GM18499 (cell line): ENCODE measurements at regions not wholly inside any gene's neighbourhood (a gene's known extent, or its start where the extent isn't known, plus 50 kb on each side); places are given as distances from the start of the nearest gene placed in this dataset.
"Not testable (repeated sequence)": the region's sequence is repeated elsewhere in the genome, so short reads cannot be mapped to it uniquely, and the experiment has no call there.

Experiments
- ATAC-seq: cut with Tn5 transposase; IDR thresholded peaks from one replicate; pipeline ENCODE4 v1.9.1; 2021; ENCODE audit warnings: moderate number of reproducible peaks; ENCODE audit not compliant: insufficient read depth, unreplicated experiment

GRCh38 chr9:19914044-19914443 is 125.2 kb upstream of the SLC24A2 start:
- no peak for ATAC-seq

- no peak for ATAC-seq
These were observed 124.3 kb upstream of the SLC24A2 start for GRCh38 chr9:19913151-19913550.

- no peak for ATAC-seq
These were observed 114.2 kb upstream of the SLC24A2 start for GRCh38 chr9:19903076-19903475.

GRCh38 chr9:19901586-19901985 is 112.7 kb upstream of the SLC24A2 start:
- no peak for ATAC-seq

- no peak for ATAC-seq
These were observed 107.3 kb upstream of the SLC24A2 start for GRCh38 chr9:19896161-19896560.

GRCh38 chr9:19895578-19895977 is 106.7 kb upstream of the SLC24A2 start:
- ATAC-seq, result not testable (repeated sequence)

GRCh38 chr9:19895006-19895405 is 106.2 kb upstream of the SLC24A2 start:
- no peak for ATAC-seq

- no peak for ATAC-seq
These were observed 96.8 kb upstream of the SLC24A2 start for GRCh38 chr9:19885608-19886007.

GRCh38 chr9:19879062-19879461 is 90.2 kb upstream of the SLC24A2 start:
- ATAC-seq, result no peak

GRCh38 chr9:19876569-19877316 is 87.9 kb upstream of the SLC24A2 start:
- ATAC-seq, result no peak

GRCh38 chr9:19875291-19875920 is 86.6 kb upstream of the SLC24A2 start:
- no peak for ATAC-seq

GRCh38 chr9:19873188-19873587 is 84.4 kb upstream of the SLC24A2 start:
- not testable (repeated sequence) for ATAC-seq

GRCh38 chr9:19870988-19871387 is 82.2 kb upstream of the SLC24A2 start:
- ATAC-seq, result no peak

GRCh38 chr9:19840953-19841352 is 52.1 kb upstream of the SLC24A2 start:
- no peak for ATAC-seq
